ENCODE measurements at regions not wholly inside any gene's neighbourhood (a gene's known extent, or its start where the extent isn't known, plus 50 kb on each side); places are given as distances from the start of the nearest gene placed in this dataset.
"Not testable (repeated sequence)": the region's sequence is repeated elsewhere in the genome, so short reads cannot be mapped to it uniquely, and the experiment has no call there.

- intact Hi-C loops (cut with DNase I; ENCODE audit: low total_unique reads), result no loop called here
- peaks cover 0 to 84% (median 0%) of the 10 kb centered on the region in 8 donors for H3K9me3 ChIP-seq
- H3K27me3 ChIP-seq (replicated peaks in 1 of 7), result no peaks in the 10 kb centered on the region
- H3K27ac ChIP-seq, result no peak overlapping the region
- peak; percentile 63 for DNase-seq
- 79 to 96% (median 91%) methylated on average over 7 of the region's 7 CpGs for WGBS, 5 donors
- H3K4me3 ChIP-seq, result no peak overlapping the region
- no peak for TF ChIP-seq POLR2AphosphoS5 (IDR thresholded peaks at IDR 0.05)
- no peak for TF ChIP-seq CTCF (IDR thresholded peaks at IDR 0.05 in 8 of 11, conservative IDR thresholded peaks at IDR 0.05 in 3 of 11)
- TF ChIP-seq POLR2A (IDR thresholded peaks at IDR 0.05), result no peak
- H3K36me3 ChIP-seq, result no peaks in the 10 kb centered on the region
- H3K4me1 ChIP-seq, result no peaks in the 10 kb centered on the region
These were observed 69.6 kb upstream of the ZNF479 start for GRCh38 chr7:57201895-57202210.

GRCh38 chr7:57202274-57202673 lies 70.0 kb upstream of the ZNF479 start:
- TF ChIP-seq POLR2AphosphoS5 (IDR thresholded peaks at IDR 0.05), result no peak
- TF ChIP-seq POLR2A (IDR thresholded peaks at IDR 0.05), result no peak
- no peak for TF ChIP-seq CTCF (IDR thresholded peaks at IDR 0.05 in 8 of 11, conservative IDR thresholded peaks at IDR 0.05 in 3 of 11)
- H3K4me3 ChIP-seq, result no peak overlapping the region
- H3K36me3 ChIP-seq, result no peaks in the 10 kb centered on the region
- no peaks in the 10 kb centered on the region for H3K4me1 ChIP-seq
- intact Hi-C loops (cut with DNase I; ENCODE audit: low total_unique reads), result no loop called here
- no peaks in the 10 kb centered on the region for H3K27me3 ChIP-seq (replicated peaks in 1 of 7)
- H3K9me3 ChIP-seq, result peaks cover 0 to 86% (median 1%) of the 10 kb centered on the region in 8 donors
- no peak overlapping the region for H3K27ac ChIP-seq
- DNase-seq, result peak; percentile 51
- 80 to 85% (median 82%) methylated on average over 9 of the region's 9 CpGs for WGBS, 5 donors

- Histone ChIP-seq H3K4me1 (no peaks in the 10 kb centered on the region), H3K4me3 (no peak overlapping the region), H3K36me3 (no peaks in the 10 kb centered on the region), H3K9me3 (peaks cover 0 to 96% (median 10%) of the 10 kb centered on the region in 8 donors), H3K27me3 (replicated peaks in 1 of 7) (no peaks in the 10 kb centered on the region), H3K27ac (no peak overlapping the region)
- DNase-seq, result peak; percentile 61
- TF ChIP-seq POLR2AphosphoS5 (IDR thresholded peaks at IDR 0.05) (no peak), CTCF (IDR thresholded peaks at IDR 0.05 in 8 of 11, conservative IDR thresholded peaks at IDR 0.05 in 3 of 11) (no peak), POLR2A (IDR thresholded peaks at IDR 0.05) (no peak)
- intact Hi-C loops (cut with DNase I; ENCODE audit: low total_unique reads), result no loop called here
- WGBS, 5 donors, result 41 to 63% (median 46%) methylated on average over 25 to 51 of the region's 51 CpGs
These were observed 71.0 kb upstream of the ZNF479 start for GRCh38 chr7:57203161-57203791.

GRCh38 chr7:57203858-57204257 lies 71.6 kb upstream of the ZNF479 start:
- H3K4me1 ChIP-seq; intact Hi-C loops (cut with DNase I; ENCODE audit: low total_unique reads); H3K27me3 ChIP-seq (replicated peaks in 1 of 7); H3K4me3 ChIP-seq; H3K36me3 ChIP-seq; H3K27ac ChIP-seq: not testable (repeated sequence)
- peak; percentile 41 for DNase-seq
- H3K9me3 ChIP-seq, result peaks cover 0 to 99% (median 12%) of the 10 kb centered on the region in 8 donors
- 51 to 79% (median 55%) methylated on average over 9 to 15 of the region's 15 CpGs for WGBS, 5 donors

- no peaks in the 10 kb centered on the region for H3K27me3 ChIP-seq (replicated peaks in 1 of 7)
- no peak overlapping the region for H3K27ac ChIP-seq
- peak; percentile 55 for DNase-seq
- no peaks in the 10 kb centered on the region for H3K4me1 ChIP-seq
- H3K9me3 ChIP-seq, result peaks cover 0 to 99% (median 11%) of the 10 kb centered on the region in 8 donors
- no peak overlapping the region for H3K4me3 ChIP-seq
- WGBS, 5 donors, result 86 to 94% (median 89%) methylated on average over 9 to 10 of the region's 10 CpGs
- intact Hi-C loops (cut with DNase I; ENCODE audit: low total_unique reads), result no loop called here
- H3K36me3 ChIP-seq, result no peaks in the 10 kb centered on the region
- no peak for TF ChIP-seq POLR2A (IDR thresholded peaks at IDR 0.05)
- TF ChIP-seq CTCF (IDR thresholded peaks at IDR 0.05 in 8 of 11, conservative IDR thresholded peaks at IDR 0.05 in 3 of 11), result no peak
- no peak for TF ChIP-seq POLR2AphosphoS5 (IDR thresholded peaks at IDR 0.05)
These were observed 72.2 kb upstream of the ZNF479 start for GRCh38 chr7:57204411-57204811.
